ENCODE measurements at regions not wholly inside any gene's neighbourhood (a gene's known extent, or its start where the extent isn't known, plus 50 kb on each side); places are given as distances from the start of the nearest gene placed in this dataset.

DNA sequence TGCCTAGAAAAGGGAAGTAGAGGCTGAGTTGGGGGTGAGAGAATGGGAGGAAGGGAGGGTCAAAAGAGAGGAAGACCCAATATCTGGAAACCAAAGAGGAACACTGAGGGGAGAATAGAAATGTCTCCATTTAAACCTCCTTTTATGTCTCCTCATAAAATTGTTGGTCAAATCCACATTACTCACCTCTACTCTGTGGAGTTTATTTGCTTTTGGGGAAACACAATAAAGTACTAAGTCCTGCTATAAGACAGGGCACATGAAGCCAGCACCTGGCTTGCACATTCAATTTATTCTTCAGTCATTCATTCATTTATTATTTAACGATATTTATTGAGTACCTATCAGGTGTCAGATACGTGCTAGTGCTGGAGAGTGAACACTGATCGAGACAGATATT, 60.3 kb upstream of the NFE2L2 start:
- TF ChIP-seq, protein P1, sequence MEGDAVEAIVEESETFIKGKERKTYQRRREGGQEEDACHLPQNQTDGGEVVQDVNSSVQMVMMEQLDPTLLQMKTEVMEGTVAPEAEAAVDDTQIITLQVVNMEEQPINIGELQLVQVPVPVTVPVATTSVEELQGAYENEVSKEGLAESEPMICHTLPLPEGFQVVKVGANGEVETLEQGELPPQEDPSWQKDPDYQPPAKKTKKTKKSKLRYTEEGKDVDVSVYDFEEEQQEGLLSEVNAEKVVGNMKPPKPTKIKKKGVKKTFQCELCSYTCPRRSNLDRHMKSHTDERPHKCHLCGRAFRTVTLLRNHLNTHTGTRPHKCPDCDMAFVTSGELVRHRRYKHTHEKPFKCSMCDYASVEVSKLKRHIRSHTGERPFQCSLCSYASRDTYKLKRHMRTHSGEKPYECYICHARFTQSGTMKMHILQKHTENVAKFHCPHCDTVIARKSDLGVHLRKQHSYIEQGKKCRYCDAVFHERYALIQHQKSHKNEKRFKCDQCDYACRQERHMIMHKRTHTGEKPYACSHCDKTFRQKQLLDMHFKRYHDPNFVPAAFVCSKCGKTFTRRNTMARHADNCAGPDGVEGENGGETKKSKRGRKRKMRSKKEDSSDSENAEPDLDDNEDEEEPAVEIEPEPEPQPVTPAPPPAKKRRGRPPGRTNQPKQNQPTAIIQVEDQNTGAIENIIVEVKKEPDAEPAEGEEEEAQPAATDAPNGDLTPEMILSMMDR (optimal IDR thresholded peaks at IDR 0.05 in 1 of 3, IDR thresholded peaks at IDR 0.05 in 1 of 3, conservative IDR thresholded peaks at IDR 0.05 in 1 of 3; ENCODE audit: extremely low read depth in 1 of 3, insufficient read depth in 2 of 3, low read length in 3 of 3) = no peak
- TF ChIP-seq EZH2 (IDR thresholded peaks at IDR 0.05; ENCODE audit: low read length) = no peak

Measured in keratinocyte (primary cell).